GM18873 (cell line): ENCODE measurements at regions not wholly inside any gene's neighbourhood (a gene's known extent, or its start where the extent isn't known, plus 50 kb on each side); places are given as distances from the start of the nearest gene placed in this dataset.

Source experiments
- ATAC-seq: cut with Tn5 transposase; IDR thresholded peaks from one replicate; pipeline ENCODE4 v1.9.1; 2021; ENCODE audit warnings: mild to moderate bottlenecking, moderate library complexity, moderate number of reproducible peaks; ENCODE audit not compliant: unreplicated experiment, low FRiP score

DNA sequence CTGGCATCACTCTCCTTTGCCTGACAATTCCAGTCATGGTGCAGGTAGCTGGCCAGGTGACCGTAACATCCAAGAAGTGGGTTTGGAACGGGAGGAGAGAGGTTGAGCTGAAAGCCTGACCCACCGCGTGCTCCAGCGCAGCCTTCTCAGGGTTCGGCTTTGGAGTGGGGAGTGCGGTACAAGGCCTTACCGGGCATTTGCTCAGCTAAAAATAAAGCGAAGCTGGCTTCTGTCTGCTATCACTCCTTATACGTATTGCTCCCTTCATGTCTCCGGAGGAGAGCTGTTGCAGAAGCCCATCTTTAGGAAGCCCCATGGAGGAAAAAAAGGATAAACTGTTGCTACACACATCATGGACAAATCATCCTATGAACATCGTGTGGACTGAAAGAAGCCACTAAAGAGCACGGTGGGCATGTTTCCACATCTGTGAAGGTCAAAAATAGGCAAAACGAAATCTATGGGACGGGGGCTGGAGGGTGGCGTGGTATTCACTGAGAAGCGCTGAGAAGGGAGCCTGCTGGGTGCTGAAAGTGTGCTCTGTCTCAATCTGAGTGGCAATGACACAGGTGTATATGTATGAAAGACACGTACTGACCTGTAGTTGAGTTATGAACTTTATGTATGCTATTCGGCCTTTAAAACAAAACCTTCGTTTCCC is 57.2 kb upstream of the TAB2 start:
- no peak for ATAC-seq

DNA sequence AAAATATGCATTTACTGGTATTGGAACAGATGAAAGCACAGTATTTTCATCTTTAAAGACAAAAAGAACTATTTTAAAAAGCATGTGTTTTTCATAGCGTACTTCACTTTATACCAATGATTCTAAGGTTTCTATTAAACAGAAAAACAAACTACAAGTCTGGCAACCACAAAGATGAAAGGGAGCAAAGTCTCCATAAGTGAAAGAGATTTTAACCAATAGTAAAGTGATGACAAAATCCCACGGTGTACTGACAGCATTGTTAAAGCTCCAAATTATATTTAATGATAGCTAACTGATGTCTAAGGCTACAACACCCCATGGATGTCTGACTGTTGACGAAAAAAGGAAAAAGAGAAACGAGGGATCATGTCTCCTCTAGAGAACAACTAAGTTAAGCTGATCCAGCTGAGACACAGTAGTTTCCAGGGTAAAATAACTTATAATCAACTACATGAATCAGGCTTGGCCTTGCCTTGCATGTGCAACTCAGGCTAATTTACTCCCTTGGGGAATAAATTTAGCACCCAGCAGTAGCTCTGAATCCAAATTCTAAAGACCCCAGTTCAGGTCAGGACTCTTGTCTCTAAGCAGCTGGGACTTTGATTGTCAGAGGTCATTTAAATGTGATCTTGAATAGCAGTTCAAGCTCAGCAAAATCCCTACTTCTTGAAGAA is 56.0 kb upstream of the TAB2 start:
- no peak for ATAC-seq

DNA sequence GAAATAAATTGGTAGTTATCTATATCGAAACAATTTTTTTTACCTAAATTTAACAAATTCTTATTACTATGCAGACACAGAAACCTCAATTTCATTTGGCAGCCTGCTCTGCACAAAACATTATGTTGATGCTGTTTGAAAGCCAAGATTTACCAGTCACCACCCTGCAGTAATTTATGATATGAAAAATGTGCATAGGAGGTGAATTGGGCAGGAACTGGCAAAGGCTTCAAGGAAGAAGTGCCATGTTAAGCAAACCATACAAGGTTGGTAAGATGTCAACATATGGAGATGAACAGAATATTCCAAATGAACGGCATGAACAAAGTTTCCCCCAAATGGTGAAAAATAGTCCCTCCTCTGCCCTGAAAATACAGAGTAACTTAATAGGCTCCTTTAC is 54.2 kb upstream of the TAB2 start:
- ATAC-seq: no peak

DNA sequence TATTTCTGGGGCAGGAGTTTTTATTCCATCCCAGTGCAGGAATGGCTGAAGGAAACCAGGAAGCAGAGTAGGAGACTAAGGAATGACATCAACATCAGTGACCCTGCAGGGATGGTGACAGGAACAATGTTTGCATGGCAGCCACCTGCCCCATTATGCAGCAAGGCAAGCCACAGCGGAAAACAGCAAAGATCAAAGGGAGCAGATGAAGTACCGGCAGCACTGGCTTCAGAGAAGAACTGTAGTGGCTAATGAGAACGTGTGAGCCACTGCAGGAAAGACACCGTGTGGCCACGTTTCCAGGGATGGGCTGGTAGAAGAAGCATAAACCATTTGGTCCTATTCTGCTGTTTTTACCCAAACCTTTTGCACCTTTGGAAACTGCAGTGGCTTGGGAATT is 52.9 kb upstream of the TAB2 start:
- ATAC-seq: no peak

DNA sequence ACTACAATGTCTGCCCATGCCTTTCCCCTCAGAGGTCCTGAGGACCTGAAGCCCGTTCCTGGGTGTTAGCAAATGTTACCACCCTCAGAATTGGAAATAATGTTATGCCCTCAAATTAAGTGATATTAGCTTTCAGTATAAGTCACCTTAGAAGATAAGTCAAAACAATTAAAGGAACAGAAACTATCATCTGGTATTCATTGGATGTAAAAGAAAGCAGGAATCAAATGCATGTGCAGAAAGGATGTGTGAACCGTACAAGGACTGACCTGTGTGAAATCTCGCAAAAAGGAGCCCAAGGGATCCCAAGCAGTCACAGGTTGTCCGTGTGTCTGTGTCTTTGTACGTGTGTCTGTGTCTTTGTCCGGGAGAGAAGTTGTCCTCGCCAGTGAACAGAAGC is 51.6 kb upstream of the TAB2 start:
- ATAC-seq: no peak

DNA sequence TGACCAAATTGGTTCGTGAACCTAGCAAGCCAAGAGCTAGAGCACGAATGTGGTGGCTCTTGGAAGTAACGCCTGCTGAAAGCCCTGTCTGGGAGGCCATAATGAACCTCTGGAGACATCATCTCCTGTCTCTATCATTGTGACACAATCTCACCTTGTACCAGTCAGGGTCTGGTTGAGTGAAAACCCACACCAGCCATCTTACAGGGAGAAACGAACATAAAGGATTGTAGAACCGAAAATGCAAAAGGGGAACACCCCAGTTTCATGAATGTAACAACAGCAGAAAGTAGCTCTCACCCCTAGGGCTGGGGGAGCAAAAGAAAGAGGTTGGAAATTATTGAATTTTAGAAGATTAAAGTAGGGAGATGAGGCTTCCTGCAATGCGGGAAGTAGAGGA is 50.9 kb upstream of the TAB2 start:
- peak; percentile 66 for ATAC-seq

DNA sequence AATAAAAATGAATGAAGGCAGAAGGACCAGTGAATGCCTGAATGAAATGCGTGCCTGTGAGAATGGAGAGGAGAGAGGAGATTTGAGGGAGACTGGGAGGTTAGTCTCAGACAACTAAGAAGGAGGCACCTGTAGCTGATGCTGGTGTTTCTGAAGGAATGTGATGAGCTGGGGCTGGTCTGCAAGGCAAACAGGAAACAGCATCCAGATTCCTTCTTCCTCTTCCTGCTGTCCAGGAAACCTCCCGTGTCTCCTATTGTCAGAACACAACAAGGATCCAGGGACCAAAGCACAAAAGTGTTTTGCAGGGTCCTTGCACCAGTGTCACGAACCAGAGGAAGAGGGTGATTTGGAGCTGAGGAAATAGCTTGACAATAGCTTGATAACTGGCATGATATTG is 50.4 kb upstream of the TAB2 start:
- no peak for ATAC-seq

DNA sequence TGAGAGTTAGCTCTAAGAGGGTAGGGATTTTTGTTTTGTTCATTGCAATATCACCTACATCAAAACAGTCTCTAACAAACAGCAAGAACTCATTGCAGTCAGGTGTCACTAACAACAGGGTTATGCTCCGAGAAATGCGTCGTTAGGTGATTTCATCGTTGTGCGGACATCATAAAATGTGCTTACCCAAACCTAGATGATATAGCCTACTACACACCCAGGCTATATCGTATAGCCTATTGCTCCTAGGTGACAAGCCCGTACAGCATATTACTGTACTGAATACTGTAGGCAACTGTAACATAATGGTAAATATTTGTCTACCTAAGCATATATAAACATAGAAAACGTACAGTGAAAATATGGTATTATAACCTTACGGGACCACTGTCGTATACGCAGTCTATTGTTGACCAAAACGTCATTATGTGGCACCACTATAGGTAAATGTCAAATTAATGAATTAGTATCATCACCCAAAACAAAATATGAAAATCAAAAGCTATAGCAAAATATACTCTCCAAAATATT is 49.9 kb upstream of the TAB2 start:
- no peak for ATAC-seq
